Femur (tissue), 1 donor: ENCODE measurements at regions not wholly inside any gene's neighbourhood (a gene's known extent, or its start where the extent isn't known, plus 50 kb on each side); places are given as distances from the start of the nearest gene placed in this dataset.

Experiments used
- DNase-seq: peaks from one replicate; pipeline ENCODE4 v3.0.0-alpha.2; 2017

GRCh38 chr4:28890949-28891775 lies 1829.0 kb upstream of the PCDH7 start:
- no peak for DNase-seq

GRCh38 chr4:28913466-28913865 lies 1806.7 kb upstream of the PCDH7 start:
- DNase-seq = no peak

GRCh38 chr4:28916585-28916984 lies 1803.6 kb upstream of the PCDH7 start:
- DNase-seq = no peak

GRCh38 chr4:28918871-28919270 lies 1801.3 kb upstream of the PCDH7 start:
- no peak for DNase-seq

- DNase-seq = no peak
These were observed 1798.3 kb upstream of the PCDH7 start for GRCh38 chr4:28921886-28922285.

GRCh38 chr4:28926156-28926555 lies 1794.0 kb upstream of the PCDH7 start:
- DNase-seq = no peak

- no peak for DNase-seq
These were observed 1777.5 kb upstream of the PCDH7 start for GRCh38 chr4:28942631-28943030.

- no peak for DNase-seq
These were observed 1772.8 kb upstream of the PCDH7 start for GRCh38 chr4:28947374-28947773.

GRCh38 chr4:28948501-28948900 lies 1771.7 kb upstream of the PCDH7 start:
- no peak for DNase-seq

- DNase-seq = no peak
These were observed 1753.2 kb upstream of the PCDH7 start for GRCh38 chr4:28966982-28967381.

- DNase-seq = no peak
These were observed 1746.4 kb upstream of the PCDH7 start for GRCh38 chr4:28973587-28974350.

GRCh38 chr4:28976369-28976768 lies 1743.8 kb upstream of the PCDH7 start:
- no peak for DNase-seq

GRCh38 chr4:29002151-29002550 lies 1718.0 kb upstream of the PCDH7 start:
- no peak for DNase-seq

GRCh38 chr4:29005838-29006237 lies 1714.3 kb upstream of the PCDH7 start:
- DNase-seq = no peak

GRCh38 chr4:29009908-29010307 lies 1710.3 kb upstream of the PCDH7 start:
- no peak for DNase-seq

- DNase-seq = no peak
These were observed 1706.8 kb upstream of the PCDH7 start for GRCh38 chr4:29013341-29013740.

- DNase-seq = no peak
These were observed 1705.6 kb upstream of the PCDH7 start for GRCh38 chr4:29014555-29014954.

GRCh38 chr4:29033703-29034102 lies 1686.5 kb upstream of the PCDH7 start:
- DNase-seq = no peak

GRCh38 chr4:29037501-29037900 lies 1682.7 kb upstream of the PCDH7 start:
- no peak for DNase-seq

GRCh38 chr4:29043411-29043810 lies 1676.8 kb upstream of the PCDH7 start:
- no peak for DNase-seq

GRCh38 chr4:29046186-29046585 lies 1674.0 kb upstream of the PCDH7 start:
- peak; percentile 32 for DNase-seq

- no peak for DNase-seq
These were observed 1673.4 kb upstream of the PCDH7 start for GRCh38 chr4:29046781-29047180.

GRCh38 chr4:29047341-29048041 lies 1672.7 kb upstream of the PCDH7 start:
- DNase-seq = peak; percentile 14
